GM12892 (cell line): ENCODE measurements at regions not wholly inside any gene's neighbourhood (a gene's known extent, or its start where the extent isn't known, plus 50 kb on each side); places are given as distances from the start of the nearest gene placed in this dataset.

Experiments
- POLR2A ChIP-seq: IDR thresholded peaks from 2 replicates; pipeline ENCODE4 v1.6.1; 2011; ENCODE audit warnings: low read depth, low read length, control low read depth
- POLR2AphosphoS5 ChIP-seq: IDR thresholded peaks from 2 replicates; pipeline ENCODE4 v1.6.1; 2011; ENCODE audit warnings: low read depth, low read length, control low read depth

DNA sequence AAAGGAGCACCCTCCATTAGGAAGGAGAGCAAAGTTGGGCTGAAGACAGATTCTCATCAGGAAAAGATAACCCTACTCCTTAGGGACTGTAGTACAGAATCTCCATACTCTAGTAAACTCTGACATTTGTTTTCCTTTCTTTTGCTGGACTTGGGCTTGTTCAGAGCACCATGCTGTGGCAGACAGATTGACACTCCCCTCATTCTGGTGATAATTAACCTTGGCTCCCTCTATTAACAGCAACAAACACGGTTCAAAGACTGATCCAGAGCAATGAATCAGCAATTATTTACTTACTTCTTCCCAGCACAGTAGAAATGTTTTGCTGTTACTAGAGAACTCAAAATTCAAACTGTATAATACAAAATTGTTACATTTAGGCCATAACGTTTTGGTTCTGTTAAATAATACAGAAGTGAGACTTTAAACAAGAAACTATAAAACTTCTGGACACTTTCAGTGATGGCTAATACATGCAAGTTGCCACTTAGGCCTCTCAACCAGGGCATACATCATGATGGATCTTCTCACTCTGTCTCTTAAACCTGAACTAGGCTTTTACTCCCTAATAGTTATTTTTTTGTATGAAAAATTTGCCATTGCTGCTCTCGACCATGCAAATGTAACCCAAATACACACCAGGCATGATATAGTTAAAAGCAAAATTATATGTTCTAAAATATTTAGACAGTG is 639.0 kb downstream of the IPMK start:
- TF ChIP-seq POLR2AphosphoS5 (no peak), POLR2A (no peak)
